DND-41 (cell line): ENCODE measurements at regions not wholly inside any gene's neighbourhood (a gene's known extent, or its start where the extent isn't known, plus 50 kb on each side); places are given as distances from the start of the nearest gene placed in this dataset.

Experiments
- ATAC-seq: fragments of 200-7000 bp; cut with Tn5 transposase; 3 replicates; pipeline ENCODE4 v1.9.1; 2021; ENCODE audit warnings: low read depth; ENCODE audit not compliant: insufficient read depth
- DNase-seq: peaks from one replicate; pipeline ENCODE4 v3.0.0-alpha.2; 2020
- H2AFZ ChIP-seq: 2 replicates; pipeline ENCODE4 v1.6.0; 2012; ENCODE audit warnings: low read depth, low read length
- H3K27ac ChIP-seq: 2 replicates; pipeline ENCODE4 v1.5.1; 2012; ENCODE audit warnings: low read length, inconsistent platforms
- H3K27me3 ChIP-seq: fragments of 200-600 bp; sonication (generic); 2 replicates; pipeline ENCODE4 v1.6.0; 2012; ENCODE audit warnings: low read length, mild to moderate bottlenecking, inconsistent platforms; ENCODE audit not compliant: insufficient read depth, poor library complexity
- H3K36me3 ChIP-seq: 2 replicates; pipeline ENCODE4 v1.5.1; 2012; ENCODE audit warnings: low read length, inconsistent platforms; ENCODE audit not compliant: insufficient read depth
- H3K4me1 ChIP-seq: 2 replicates; pipeline ENCODE4 v1.5.1; 2012; ENCODE audit warnings: mild to moderate bottlenecking, low read length; ENCODE audit not compliant: insufficient read depth
- H3K4me2 ChIP-seq: 2 replicates; pipeline ENCODE4 v1.6.0; 2012; ENCODE audit warnings: mild to moderate bottlenecking, moderate library complexity, low read length, inconsistent platforms; ENCODE audit not compliant: insufficient read depth
- H3K4me3 ChIP-seq, 2 experiments: fragments of 200-600 bp in 1 of 2; shearing (Covaris generic) in 1 of 2; 2 replicates each; pipeline ENCODE4 v1.5.1; 2012 to 2016; ENCODE audit warnings: inconsistent platforms in 2 of 2, low read length in 2 of 2, mild to moderate bottlenecking in 2 of 2, low read depth in 1 of 2, moderate library complexity in 1 of 2
- H3K79me2 ChIP-seq: 2 replicates; pipeline ENCODE4 v1.6.0; 2012; ENCODE audit warnings: low read length, inconsistent platforms; ENCODE audit not compliant: insufficient read depth
- H3K9ac ChIP-seq: 2 replicates; pipeline ENCODE4 v1.6.0; 2012; ENCODE audit warnings: low read depth, mild to moderate bottlenecking, inconsistent platforms, low read length, moderate library complexity
- H3K9me3 ChIP-seq: 2 replicates; pipeline ENCODE4 v1.5.1; 2012; ENCODE audit warnings: low read length, moderate library complexity, mild to moderate bottlenecking, inconsistent platforms; ENCODE audit not compliant: insufficient read depth, severe bottlenecking
- H4K20me1 ChIP-seq: 2 replicates; pipeline ENCODE4 v1.6.0; 2012; ENCODE audit warnings: low read length; ENCODE audit not compliant: insufficient read depth
- CTCF ChIP-seq: IDR thresholded peaks from 2 replicates; pipeline ENCODE4 v1.5.1; 2012; ENCODE audit warnings: borderline replicate concordance, low read length, moderate library complexity, mild to moderate bottlenecking; ENCODE audit not compliant: poor library complexity, severe bottlenecking; ENCODE audit errors: extremely low read depth
- EZH2 ChIP-seq: IDR thresholded peaks from 3 replicates; pipeline ENCODE4 v1.6.1; 2012; ENCODE audit warnings: borderline replicate concordance, low read depth, mild to moderate bottlenecking, moderate library complexity, low read length, inconsistent platforms; ENCODE audit not compliant: severe bottlenecking

- Histone ChIP-seq H2AFZ (no peak overlapping the region), H3K9me3 (no peaks in the 10 kb centered on the region), H3K36me3 (no peaks in the 10 kb centered on the region), H3K27me3 (no peaks in the 10 kb centered on the region), H4K20me1 (no peaks in the 10 kb centered on the region), H3K9ac (no peak overlapping the region), H3K4me1 (peaks cover 40% of the 10 kb centered on the region), H3K4me3 (no peak overlapping the region), H3K4me2 (no peak overlapping the region), H3K27ac (no peak overlapping the region), H3K79me2 (no peaks in the 10 kb centered on the region)
- DNase-seq (peak; percentile 10), ATAC-seq (peak; percentile 64; the same call in 2 of the 3 replicates)
- peak; percentile 29 for TF ChIP-seq CTCF
- no peak for TF ChIP-seq EZH2
Measured at GRCh38 chr5:126046846-126047571, 376.2 kb upstream of the GRAMD2B start.

GRCh38 chr5:126052120-126052519 lies 371.1 kb upstream of the GRAMD2B start:
- H3K79me2 ChIP-seq = no peaks in the 10 kb centered on the region
- no peaks in the 10 kb centered on the region for H3K9me3 ChIP-seq
- H3K4me2 ChIP-seq = no peak overlapping the region
- no peaks in the 10 kb centered on the region for H3K27me3 ChIP-seq
- H3K27ac ChIP-seq = no peak overlapping the region
- ATAC-seq = no peak
- no peak overlapping the region for H3K9ac ChIP-seq
- no peak overlapping the region for H3K4me3 ChIP-seq
- no peak overlapping the region for H2AFZ ChIP-seq
- no peaks in the 10 kb centered on the region for H3K36me3 ChIP-seq
- H4K20me1 ChIP-seq = no peaks in the 10 kb centered on the region
- H3K4me1 ChIP-seq = peaks cover 2% of the 10 kb centered on the region
- DNase-seq = no peak
- TF ChIP-seq CTCF = no peak
- no peak for TF ChIP-seq EZH2

GRCh38 chr5:126052791-126053190 lies 370.4 kb upstream of the GRAMD2B start:
- TF ChIP-seq EZH2 (no peak), CTCF (no peak)
- ATAC-seq (no peak), DNase-seq (no peak)
- Histone ChIP-seq H3K79me2 (no peaks in the 10 kb centered on the region), H3K4me3 (no peak overlapping the region), H4K20me1 (no peaks in the 10 kb centered on the region), H3K27ac (no peak overlapping the region), H2AFZ (no peak overlapping the region), H3K4me1 (no peaks in the 10 kb centered on the region), H3K27me3 (no peaks in the 10 kb centered on the region), H3K4me2 (no peak overlapping the region), H3K9me3 (no peaks in the 10 kb centered on the region), H3K36me3 (no peaks in the 10 kb centered on the region), H3K9ac (no peak overlapping the region)

- ATAC-seq (no peak), DNase-seq (no peak)
- Histone ChIP-seq H3K79me2 (no peaks in the 10 kb centered on the region), H3K4me2 (no peak overlapping the region), H3K9me3 (no peaks in the 10 kb centered on the region), H3K27ac (no peak overlapping the region), H3K4me1 (no peaks in the 10 kb centered on the region), H2AFZ (no peak overlapping the region; the same call in 1 of the 2 replicates), H3K36me3 (no peaks in the 10 kb centered on the region), H3K4me3 (no peak overlapping the region), H3K27me3 (no peaks in the 10 kb centered on the region), H3K9ac (no peak overlapping the region), H4K20me1 (no peaks in the 10 kb centered on the region)
- TF ChIP-seq EZH2 = no peak
- TF ChIP-seq CTCF = no peak
Measured at GRCh38 chr5:126053630-126054029, 369.6 kb upstream of the GRAMD2B start.
